Renal cortical epithelial cell (primary cell): ENCODE measurements at regions not wholly inside any gene's neighbourhood (a gene's known extent, or its start where the extent isn't known, plus 50 kb on each side); places are given as distances from the start of the nearest gene placed in this dataset.

Experiments used
- DNase-seq: peaks from one replicate; pipeline ENCODE4 v3.0.0-alpha.2; 2011; ENCODE audit warnings: low read depth

DNA sequence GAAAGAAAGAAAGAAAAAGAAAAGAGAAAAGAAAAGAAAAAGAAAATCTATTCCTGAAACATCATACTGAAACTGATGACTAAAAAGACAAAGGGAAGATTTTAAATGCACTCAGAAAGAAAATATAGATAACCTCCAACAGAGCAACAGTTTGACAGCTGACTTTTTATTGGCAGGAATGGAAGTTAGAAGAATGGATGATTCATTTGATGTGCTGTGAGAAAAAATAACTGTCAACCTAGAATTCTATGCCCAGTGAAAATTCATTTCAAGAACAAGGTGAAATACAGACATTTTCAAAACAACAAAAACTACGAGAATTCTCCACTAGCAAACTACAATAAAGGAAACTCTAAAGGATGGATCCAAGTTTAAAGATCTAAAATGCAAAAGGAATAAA is 50.5 kb upstream of the HSPA12A start:
- DNase-seq: no peak

DNA sequence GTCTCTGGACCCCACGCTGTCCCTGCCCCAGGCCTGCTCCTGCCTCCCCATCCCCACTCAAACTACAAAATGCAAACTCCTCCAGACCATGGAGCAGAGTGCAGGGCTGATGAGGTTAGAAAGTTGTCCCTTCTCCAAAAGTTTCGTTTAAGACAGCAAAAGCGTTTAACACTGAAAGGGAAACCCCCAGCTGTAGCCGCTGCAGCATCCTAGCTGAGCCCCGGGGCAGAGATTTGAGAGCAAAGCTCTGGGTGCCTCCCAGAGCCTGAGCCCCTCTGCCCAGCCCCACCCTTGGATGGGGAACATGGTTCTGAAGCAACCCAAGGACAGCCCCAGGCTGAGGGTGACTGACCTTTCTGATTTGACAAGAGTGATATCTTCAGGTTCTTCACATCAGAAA is 52.8 kb upstream of the ENO4 start:
- no peak for DNase-seq

DNA sequence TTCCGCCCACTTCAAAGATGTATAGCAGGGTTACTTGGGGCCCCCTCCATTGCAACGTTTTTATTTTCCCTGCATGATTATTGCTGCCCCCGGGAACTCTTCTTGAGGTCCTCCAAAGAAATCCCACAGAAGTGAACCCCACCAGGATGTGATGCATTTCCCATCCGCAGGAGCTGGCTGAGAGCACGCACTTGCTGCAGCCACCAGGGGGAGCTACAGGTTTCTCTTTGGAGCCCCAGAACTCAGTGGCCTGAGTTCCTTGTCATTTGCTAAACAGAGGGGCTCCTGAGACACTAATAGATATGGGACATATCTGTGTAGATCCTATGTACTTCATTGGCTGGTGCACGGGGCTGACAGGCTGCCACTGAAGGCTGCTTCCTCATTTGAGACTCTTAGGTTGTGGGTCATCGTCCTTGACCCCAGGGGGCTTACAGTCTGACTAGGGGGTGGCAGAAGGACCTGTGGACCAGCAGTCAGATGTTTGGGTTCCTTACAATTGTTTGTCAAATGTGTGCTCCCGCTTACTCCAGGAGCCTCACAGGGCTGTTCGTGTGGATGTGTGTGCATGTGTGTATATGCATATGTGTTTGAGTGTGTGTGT is 52.3 kb upstream of the ENO4 start:
- peak; percentile 40 for DNase-seq

DNA sequence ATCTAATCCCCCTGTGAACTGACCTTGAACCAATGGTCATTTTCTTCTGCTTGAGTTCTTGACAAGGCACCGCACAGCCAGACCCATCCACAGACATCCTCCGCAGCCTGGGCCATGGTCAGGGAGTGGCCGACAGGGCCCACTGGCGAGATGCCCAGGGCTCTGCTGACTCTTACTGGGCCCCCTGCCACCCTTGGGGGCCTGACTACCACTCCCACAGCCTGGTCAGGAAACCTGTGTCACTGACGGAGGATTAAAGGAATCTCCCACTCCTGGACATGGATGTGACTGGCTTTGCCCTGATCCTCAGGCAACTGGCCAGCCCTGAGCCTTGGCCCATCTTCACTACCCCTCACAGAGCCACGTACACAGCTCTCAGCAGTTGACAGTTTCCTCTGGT is 50.4 kb upstream of the ENO4 start:
- DNase-seq: no peak
